Peyer's patch (tissue), 4 donors: ENCODE measurements at regions not wholly inside any gene's neighbourhood (a gene's known extent, or its start where the extent isn't known, plus 50 kb on each side); places are given as distances from the start of the nearest gene placed in this dataset.
"Not testable (repeated sequence)": the region's sequence is repeated elsewhere in the genome, so short reads cannot be mapped to it uniquely, and the experiment has no call there.

Source experiments
- DNase-seq, 3 donors: peaks; one replicate each; pipeline ENCODE4 v3.0.0-alpha.2; 2017 to 2019
- H3K27ac ChIP-seq, 4 donors: fragments of 200-600 bp; sonication (generic); one replicate each; pipeline ENCODE4 v1.5.1; 2016 to 2019
- H3K27me3 ChIP-seq, 2 donors: fragments of 200-600 bp; sonication (generic); one replicate each; pipeline ENCODE4 v1.5.1; 2019
- H3K36me3 ChIP-seq, 3 donors: fragments of 200-600 bp; sonication (generic); one replicate each; pipeline ENCODE4 v1.5.1; 2016 to 2019
- H3K4me1 ChIP-seq, 4 donors: fragments of 200-600 bp; sonication (generic); one replicate each; pipeline ENCODE4 v1.5.1; 2016 to 2019
- H3K4me3 ChIP-seq, 4 donors: fragments of 200-600 bp; sonication (generic); 1 replicate in 3 of 4; 2 replicates in 1 of 4; pipeline ENCODE4 v1.5.1; 2016 to 2019; ENCODE audit warnings: mild to moderate bottlenecking in 1 of 4
- H3K9me3 ChIP-seq, 4 donors: fragments of 200-600 bp; sonication (generic); one replicate each; pipeline ENCODE4 v1.5.1; 2016 to 2019; ENCODE audit warnings: mild to moderate bottlenecking in 1 of 4
- CTCF ChIP-seq, 6 experiments: fragments of 450-650 bp in 4 of 6; fragments of 200-600 bp in 2 of 6; sonication (generic) in 1 of 6; IDR thresholded peaks; one replicate each; pipeline ENCODE4 v1.5.1; 2017 to 2019; ENCODE audit warnings: antibody characterized with exemption in 6 of 6, mild to moderate bottlenecking in 3 of 6, moderate library complexity in 1 of 6
- POLR2A ChIP-seq, 2 donors: fragments of 450-650 bp; IDR thresholded peaks; one replicate each; pipeline ENCODE4 v1.5.1; 2017; ENCODE audit warnings: antibody characterized with exemption in 2 of 2, mild to moderate bottlenecking in 2 of 2, moderate library complexity in 2 of 2

GRCh38 chr6:109897561-109898080 is 80.5 kb upstream of the GPR6 start:
- Histone ChIP-seq H3K9me3 (no peaks in the 10 kb centered on the region), H3K27me3 (no peaks in the 10 kb centered on the region), H3K27ac (no peak overlapping the region), H3K4me3 (no peak overlapping the region), H3K4me1 (peaks cover 0 to under 1% (median 0%) of the 10 kb centered on the region in 4 donors), H3K36me3 (no peaks in the 10 kb centered on the region)
- DNase-seq: no peak
- no peak for TF ChIP-seq CTCF (IDR thresholded peaks at IDR 0.05)
- no peak for TF ChIP-seq POLR2A (IDR thresholded peaks at IDR 0.05)

- H3K9me3 ChIP-seq: no peaks in the 10 kb centered on the region
Measured at GRCh38 chr6:109901976-109902375, 76.1 kb upstream of the GPR6 start.

GRCh38 chr6:109902870-109903269 is 75.2 kb upstream of the GPR6 start:
- TF ChIP-seq POLR2A (IDR thresholded peaks at IDR 0.05) (no peak), CTCF (IDR thresholded peaks at IDR 0.05) (no peak)
- H3K4me3 ChIP-seq: no peak overlapping the region

More at GRCh38 chr6:109901976-109902375, 76.1 kb upstream of the GPR6 start:
- no peak for TF ChIP-seq CTCF (IDR thresholded peaks at IDR 0.05)
- no peak for TF ChIP-seq POLR2A (IDR thresholded peaks at IDR 0.05)
- H3K4me1 ChIP-seq: no peaks in the 10 kb centered on the region
- no peaks in the 10 kb centered on the region for H3K27me3 ChIP-seq
- H3K27ac ChIP-seq: no peak overlapping the region
- no peak overlapping the region for H3K4me3 ChIP-seq
- no peak for DNase-seq
- H3K36me3 ChIP-seq: no peaks in the 10 kb centered on the region

GRCh38 chr6:109910571-109910970 is 67.5 kb upstream of the GPR6 start:
- H3K4me3 ChIP-seq: no peak overlapping the region
- TF ChIP-seq CTCF (IDR thresholded peaks at IDR 0.05): no peak
- no peak for TF ChIP-seq POLR2A (IDR thresholded peaks at IDR 0.05)
- no peaks in the 10 kb centered on the region for H3K9me3 ChIP-seq
- H3K27ac ChIP-seq: no peak overlapping the region
- H3K4me1 ChIP-seq: no peaks in the 10 kb centered on the region
- no peaks in the 10 kb centered on the region for H3K36me3 ChIP-seq
- no peak for DNase-seq
- H3K27me3 ChIP-seq: no peaks in the 10 kb centered on the region

More at GRCh38 chr6:109902870-109903269, 75.2 kb upstream of the GPR6 start:
- no peaks in the 10 kb centered on the region for H3K27me3 ChIP-seq
- H3K9me3 ChIP-seq: no peaks in the 10 kb centered on the region
- H3K4me1 ChIP-seq: no peaks in the 10 kb centered on the region
- DNase-seq: no peak
- no peaks in the 10 kb centered on the region for H3K36me3 ChIP-seq
- H3K27ac ChIP-seq: no peak overlapping the region

GRCh38 chr6:109912118-109912517 is 66.0 kb upstream of the GPR6 start:
- Histone ChIP-seq H3K9me3 (no peaks in the 10 kb centered on the region), H3K4me3 (no peak overlapping the region), H3K27me3 (no peaks in the 10 kb centered on the region), H3K27ac (no peak overlapping the region), H3K36me3 (no peaks in the 10 kb centered on the region), H3K4me1 (no peaks in the 10 kb centered on the region)
- no peak for DNase-seq
- no peak for TF ChIP-seq CTCF (IDR thresholded peaks at IDR 0.05)
- no peak for TF ChIP-seq POLR2A (IDR thresholded peaks at IDR 0.05)

- H3K27ac ChIP-seq: no peak overlapping the region
- H3K4me1 ChIP-seq: no peaks in the 10 kb centered on the region
- no peak overlapping the region for H3K4me3 ChIP-seq
- DNase-seq: no peak
- H3K36me3 ChIP-seq: no peaks in the 10 kb centered on the region
- no peak for TF ChIP-seq CTCF (IDR thresholded peaks at IDR 0.05)
- no peak for TF ChIP-seq POLR2A (IDR thresholded peaks at IDR 0.05)
- no peaks in the 10 kb centered on the region for H3K9me3 ChIP-seq
- no peaks in the 10 kb centered on the region for H3K27me3 ChIP-seq
Measured at GRCh38 chr6:109912952-109913351, 65.2 kb upstream of the GPR6 start.

GRCh38 chr6:109915748-109916147 is 62.4 kb upstream of the GPR6 start:
- DNase-seq, H3K27me3 ChIP-seq, H3K36me3 ChIP-seq, H3K4me3 ChIP-seq, H3K9me3 ChIP-seq, H3K27ac ChIP-seq, H3K4me1 ChIP-seq: not testable (repeated sequence)
